ENCODE measurements at regions not wholly inside any gene's neighbourhood (a gene's known extent, or its start where the extent isn't known, plus 50 kb on each side); places are given as distances from the start of the nearest gene placed in this dataset.
"Not testable (repeated sequence)": the region's sequence is repeated elsewhere in the genome, so short reads cannot be mapped to it uniquely, and the experiment has no call there.

GRCh38 chr3:22713936-22714335 lies 489.2 kb upstream of the UBE2E2 start:
- no peak for DNase-seq

GRCh38 chr3:22714749-22715148 lies 488.4 kb upstream of the UBE2E2 start:
- no peak for DNase-seq

- no peak for DNase-seq
Observed at GRCh38 chr3:22720596-22720995, 482.5 kb upstream of the UBE2E2 start.

GRCh38 chr3:22724420-22724819 lies 478.7 kb upstream of the UBE2E2 start:
- DNase-seq = no peak

- no peak for DNase-seq
Observed at GRCh38 chr3:22728406-22728805, 474.7 kb upstream of the UBE2E2 start.

GRCh38 chr3:22729212-22729611 lies 473.9 kb upstream of the UBE2E2 start:
- DNase-seq = no peak

GRCh38 chr3:22729981-22730380 lies 473.1 kb upstream of the UBE2E2 start:
- DNase-seq = no peak

- no peak for DNase-seq
Observed at GRCh38 chr3:22730701-22731100, 472.4 kb upstream of the UBE2E2 start.

GRCh38 chr3:22731901-22732300 lies 471.2 kb upstream of the UBE2E2 start:
- DNase-seq = no peak

- no peak for DNase-seq
Observed at GRCh38 chr3:22732641-22733040, 470.5 kb upstream of the UBE2E2 start.

- DNase-seq = no peak
Observed at GRCh38 chr3:22734207-22734606, 468.9 kb upstream of the UBE2E2 start.

GRCh38 chr3:22734756-22735155 lies 468.4 kb upstream of the UBE2E2 start:
- DNase-seq = no peak

GRCh38 chr3:22735373-22735772 lies 467.8 kb upstream of the UBE2E2 start:
- no peak for DNase-seq

GRCh38 chr3:22743386-22743785 lies 459.7 kb upstream of the UBE2E2 start:
- not testable (repeated sequence) for DNase-seq

- DNase-seq = no peak
Observed at GRCh38 chr3:22745321-22745720, 457.8 kb upstream of the UBE2E2 start.

- DNase-seq = no peak
Observed at GRCh38 chr3:22746221-22746620, 456.9 kb upstream of the UBE2E2 start.

- DNase-seq = no peak
Observed at GRCh38 chr3:22748453-22749045, 454.6 kb upstream of the UBE2E2 start.

GRCh38 chr3:22759636-22760310 lies 443.4 kb upstream of the UBE2E2 start:
- DNase-seq = no peak

- no peak for DNase-seq
Observed at GRCh38 chr3:22765679-22766078, 437.4 kb upstream of the UBE2E2 start.

GRCh38 chr3:22777834-22778233 lies 425.3 kb upstream of the UBE2E2 start:
- no peak for DNase-seq

GRCh38 chr3:22779737-22780136 lies 423.4 kb upstream of the UBE2E2 start:
- no peak for DNase-seq

GRCh38 chr3:22792533-22792932 lies 410.6 kb upstream of the UBE2E2 start:
- DNase-seq = no peak

GRCh38 chr3:22795917-22796316 lies 407.2 kb upstream of the UBE2E2 start:
- DNase-seq = no peak

GRCh38 chr3:22798461-22798860 lies 404.7 kb upstream of the UBE2E2 start:
- no peak for DNase-seq

GRCh38 chr3:22819209-22819608 lies 383.9 kb upstream of the UBE2E2 start:
- no peak for DNase-seq
